Liver (tissue), 8 donors: ENCODE measurements at regions not wholly inside any gene's neighbourhood (a gene's known extent, or its start where the extent isn't known, plus 50 kb on each side); places are given as distances from the start of the nearest gene placed in this dataset.

ENCODE experiments used
- DNase-seq: peaks from one replicate; pipeline ENCODE4 v3.0.0-alpha.2; 2017; ENCODE audit warnings: low spot score
- H3K27ac ChIP-seq, 2 donors: one replicate each; pipeline ENCODE4 v1.7.0; 2013; ENCODE audit warnings: inconsistent platforms in 2 of 2, low read length in 2 of 2, control low read depth in 1 of 2, low read depth in 1 of 2, mild to moderate bottlenecking in 1 of 2
- H3K27me3 ChIP-seq, 4 donors: one replicate each; pipeline versions ENCODE4 v1.6.1 to v1.7.0; 2013; ENCODE audit warnings: low read length in 3 of 4, inconsistent platforms in 1 of 4, mild to moderate bottlenecking in 1 of 4, moderate library complexity in 1 of 4; ENCODE audit not compliant: control insufficient read depth in 4 of 4, insufficient read depth in 4 of 4
- H3K36me3 ChIP-seq, 4 donors: one replicate each; pipeline versions ENCODE4 v1.6.1 to v1.7.0; 2013; ENCODE audit warnings: low read length in 3 of 4, mild to moderate bottlenecking in 3 of 4, low read depth in 1 of 4, moderate library complexity in 1 of 4; ENCODE audit not compliant: control insufficient read depth in 4 of 4, insufficient read depth in 3 of 4
- H3K4me1 ChIP-seq, 4 donors: one replicate each; pipeline versions ENCODE4 v1.6.1 to v1.7.0; 2013; ENCODE audit warnings: low read length in 3 of 4, mild to moderate bottlenecking in 3 of 4, moderate library complexity in 1 of 4; ENCODE audit not compliant: control insufficient read depth in 4 of 4, insufficient read depth in 4 of 4
- H3K4me3 ChIP-seq, 3 donors: one replicate each; pipeline versions ENCODE4 v1.6.1 to v1.7.0; 2013; ENCODE audit warnings: low read length in 3 of 3, control low read depth in 1 of 3, low read depth in 1 of 3, mild to moderate bottlenecking in 1 of 3
- H3K9ac ChIP-seq, 2 donors: one replicate each; pipeline ENCODE4 v1.7.0; 2013; ENCODE audit warnings: low read length in 2 of 2, mild to moderate bottlenecking in 2 of 2, moderate library complexity in 2 of 2, control low read depth in 1 of 2, low read depth in 1 of 2
- H3K9me3 ChIP-seq, 4 donors: one replicate each; pipeline versions ENCODE4 v1.6.1 to v1.7.0; 2013; ENCODE audit warnings: low read length in 3 of 4; ENCODE audit not compliant: control insufficient read depth in 4 of 4
- ATF3 ChIP-seq: IDR thresholded peaks from 2 replicates; pipeline ENCODE4 v1.6.1; 2016; ENCODE audit warnings: antibody characterized with exemption
- CTCF ChIP-seq: fragments of 150-350 bp; IDR thresholded peaks from 2 replicates; pipeline ENCODE4 v1.5.1; 2017; ENCODE audit warnings: improper control_type of control experiment, low read depth, low read length; ENCODE audit not compliant: missing input control
- EGR1 ChIP-seq, 2 donors: IDR thresholded peaks; 2 replicates each; pipeline ENCODE4 v1.6.1; 2016 to 2018; ENCODE audit warnings: antibody characterized with exemption in 2 of 2, low read depth in 2 of 2
- FOXA1 ChIP-seq: IDR thresholded peaks from 2 replicates; pipeline ENCODE4 v1.6.1; 2016; ENCODE audit warnings: antibody characterized with exemption
- FOXA2 ChIP-seq: IDR thresholded peaks from 2 replicates; pipeline ENCODE4 v1.6.1; 2016; ENCODE audit warnings: antibody characterized with exemption
- GABPA ChIP-seq, 2 donors: IDR thresholded peaks in 1 of 2; conservative IDR thresholded peaks in 1 of 2; 2 replicates each; pipeline ENCODE4 v1.6.1; 2016; ENCODE audit warnings: antibody characterized with exemption in 2 of 2, mild to moderate bottlenecking in 1 of 2, moderate library complexity in 1 of 2
- HNF4A ChIP-seq, 2 donors: conservative IDR thresholded peaks; 2 replicates each; pipeline ENCODE4 v1.6.1; 2016; ENCODE audit warnings: antibody characterized with exemption in 2 of 2, mild to moderate bottlenecking in 2 of 2
- HNF4G ChIP-seq: IDR thresholded peaks from 2 replicates; pipeline ENCODE4 v1.6.1; 2016; ENCODE audit warnings: antibody characterized with exemption
- JUND ChIP-seq, 2 donors: IDR thresholded peaks; 2 replicates each; pipeline ENCODE4 v1.6.1; 2016; ENCODE audit warnings: antibody characterized with exemption in 2 of 2
- MAX ChIP-seq: IDR thresholded peaks from 2 replicates; pipeline ENCODE4 v1.6.1; 2016; ENCODE audit warnings: antibody characterized with exemption
- NR2F2 ChIP-seq: IDR thresholded peaks from 2 replicates; pipeline ENCODE4 v1.6.1; 2016; ENCODE audit warnings: antibody characterized with exemption
- RAD21 ChIP-seq, 2 donors: IDR thresholded peaks; 2 replicates each; pipeline ENCODE4 v1.6.1; 2016; ENCODE audit warnings: antibody characterized with exemption in 2 of 2, mild to moderate bottlenecking in 2 of 2
- RXRA ChIP-seq, 2 donors: IDR thresholded peaks; 2 replicates each; pipeline ENCODE4 v1.6.1; 2017 to 2018; ENCODE audit warnings: antibody characterized with exemption in 2 of 2, mild to moderate bottlenecking in 1 of 2
- TAF1 ChIP-seq: conservative IDR thresholded peaks from 2 replicates; pipeline ENCODE4 v1.6.1; 2016; ENCODE audit warnings: antibody characterized with exemption, mild to moderate bottlenecking
- YY1 ChIP-seq: IDR thresholded peaks from 2 replicates; pipeline ENCODE4 v1.6.1; 2016; ENCODE audit warnings: antibody characterized with exemption, mild to moderate bottlenecking
- ZBTB33 ChIP-seq: IDR thresholded peaks from 2 replicates; pipeline ENCODE4 v1.6.1; 2016; ENCODE audit warnings: antibody characterized with exemption
- WGBS: extraction: QIAGEN DNeasy Blood & Tissue Kit; methylation state at CpG from one replicate; pipeline ENCODE4 v1.1.7; 2013; 5-methylcytosine and 5-hydroxymethylcytosine counted together
- TF ChIP-seq, protein P1 (sequence below): IDR thresholded peaks from 2 replicates; pipeline ENCODE4 v1.6.1; 2016; ENCODE audit warnings: antibody characterized with exemption, mild to moderate bottlenecking
- donor health status: healthy.
- donor health status: healthy.
- donor health status: healthy.
- donor health status: healthy.
- donor health status: healthy.

GRCh38 chr5:120199559-120199958 lies 264.5 kb upstream of the PRR16 start:
- Histone ChIP-seq H3K4me1 (no peaks in the 10 kb centered on the region), H3K9ac (no peak overlapping the region), H3K4me3 (no peak overlapping the region), H3K36me3 (no peaks in the 10 kb centered on the region), H3K27me3 (no peaks in the 10 kb centered on the region), H3K27ac (no peak overlapping the region), H3K9me3 (no peaks in the 10 kb centered on the region)
- no peak for DNase-seq
- WGBS = 62% methylated on average over 3 of the region's 3 CpGs
- TF ChIP-seq FOXA1 (no peak), HNF4G (no peak), RAD21 (IDR thresholded peaks at IDR 0.05) (no peak), GABPA (IDR thresholded peaks at IDR 0.05 in 1 of 2, conservative IDR thresholded peaks at IDR 0.05 in 1 of 2) (no peak), ATF3 (no peak), NR2F2 (no peak), CTCF (no peak), ZBTB33 (no peak), MAX (no peak), TAF1 (no peak), RXRA (IDR thresholded peaks at IDR 0.05) (no peak)
- TF ChIP-seq, protein P1, sequence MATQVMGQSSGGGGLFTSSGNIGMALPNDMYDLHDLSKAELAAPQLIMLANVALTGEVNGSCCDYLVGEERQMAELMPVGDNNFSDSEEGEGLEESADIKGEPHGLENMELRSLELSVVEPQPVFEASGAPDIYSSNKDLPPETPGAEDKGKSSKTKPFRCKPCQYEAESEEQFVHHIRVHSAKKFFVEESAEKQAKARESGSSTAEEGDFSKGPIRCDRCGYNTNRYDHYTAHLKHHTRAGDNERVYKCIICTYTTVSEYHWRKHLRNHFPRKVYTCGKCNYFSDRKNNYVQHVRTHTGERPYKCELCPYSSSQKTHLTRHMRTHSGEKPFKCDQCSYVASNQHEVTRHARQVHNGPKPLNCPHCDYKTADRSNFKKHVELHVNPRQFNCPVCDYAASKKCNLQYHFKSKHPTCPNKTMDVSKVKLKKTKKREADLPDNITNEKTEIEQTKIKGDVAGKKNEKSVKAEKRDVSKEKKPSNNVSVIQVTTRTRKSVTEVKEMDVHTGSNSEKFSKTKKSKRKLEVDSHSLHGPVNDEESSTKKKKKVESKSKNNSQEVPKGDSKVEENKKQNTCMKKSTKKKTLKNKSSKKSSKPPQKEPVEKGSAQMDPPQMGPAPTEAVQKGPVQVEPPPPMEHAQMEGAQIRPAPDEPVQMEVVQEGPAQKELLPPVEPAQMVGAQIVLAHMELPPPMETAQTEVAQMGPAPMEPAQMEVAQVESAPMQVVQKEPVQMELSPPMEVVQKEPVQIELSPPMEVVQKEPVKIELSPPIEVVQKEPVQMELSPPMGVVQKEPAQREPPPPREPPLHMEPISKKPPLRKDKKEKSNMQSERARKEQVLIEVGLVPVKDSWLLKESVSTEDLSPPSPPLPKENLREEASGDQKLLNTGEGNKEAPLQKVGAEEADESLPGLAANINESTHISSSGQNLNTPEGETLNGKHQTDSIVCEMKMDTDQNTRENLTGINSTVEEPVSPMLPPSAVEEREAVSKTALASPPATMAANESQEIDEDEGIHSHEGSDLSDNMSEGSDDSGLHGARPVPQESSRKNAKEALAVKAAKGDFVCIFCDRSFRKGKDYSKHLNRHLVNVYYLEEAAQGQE = no peak

DNA sequence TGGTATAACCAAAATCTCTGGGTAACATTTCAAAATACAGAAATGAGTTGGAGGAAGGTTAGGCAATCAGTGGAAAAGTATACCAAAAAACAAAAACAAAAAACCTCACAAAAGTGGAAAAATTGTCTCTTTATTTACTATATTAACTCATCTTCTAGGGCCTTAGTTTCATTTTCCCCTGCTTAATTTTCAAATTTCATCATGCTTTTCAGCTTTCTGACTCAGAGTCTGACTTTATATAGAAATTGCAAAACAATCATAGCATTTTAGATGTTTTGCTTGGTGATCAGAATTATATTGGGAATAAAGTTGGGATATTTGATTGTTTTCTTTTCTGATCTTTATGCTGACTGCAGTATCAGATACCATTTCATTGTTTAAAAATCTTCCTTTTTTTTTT lies 257.0 kb upstream of the PRR16 start:
- H3K4me1 ChIP-seq = no peaks in the 10 kb centered on the region
- no peaks in the 10 kb centered on the region for H3K36me3 ChIP-seq
- no peak for DNase-seq
- no peak overlapping the region for H3K9ac ChIP-seq
- no peak overlapping the region for H3K4me3 ChIP-seq
- no peaks in the 10 kb centered on the region for H3K27me3 ChIP-seq
- no peak overlapping the region for H3K27ac ChIP-seq
- H3K9me3 ChIP-seq = no peaks in the 10 kb centered on the region
- TF ChIP-seq RXRA (IDR thresholded peaks at IDR 0.05) (no peak), TAF1 (no peak), CTCF (no peak), MAX (no peak), YY1 (no peak), ATF3 (no peak), JUND (IDR thresholded peaks at IDR 0.05) (no peak), RAD21 (IDR thresholded peaks at IDR 0.05) (no peak), HNF4G (no peak), EGR1 (IDR thresholded peaks at IDR 0.05; ENCODE audit: low read depth in 2 of 2) (no peak), FOXA2 (no peak), NR2F2 (no peak), HNF4A (conservative IDR thresholded peaks at IDR 0.05) (no peak), ZBTB33 (no peak)
